NCI-H1417 (cell line): ENCODE measurements at regions not wholly inside any gene's neighbourhood (a gene's known extent, or its start where the extent isn't known, plus 50 kb on each side); places are given as distances from the start of the nearest gene placed in this dataset.

ENCODE experiments used
- DNase-seq, 3 experiments: peaks; one replicate each; lab custom pipeline; 2025; lab: John Stamatoyannopoulos, UW

- DNase-seq, result no peak
These were observed 1566.9 kb upstream of the TMEM132C start for GRCh38 chr12:126700096-126700495.

DNA sequence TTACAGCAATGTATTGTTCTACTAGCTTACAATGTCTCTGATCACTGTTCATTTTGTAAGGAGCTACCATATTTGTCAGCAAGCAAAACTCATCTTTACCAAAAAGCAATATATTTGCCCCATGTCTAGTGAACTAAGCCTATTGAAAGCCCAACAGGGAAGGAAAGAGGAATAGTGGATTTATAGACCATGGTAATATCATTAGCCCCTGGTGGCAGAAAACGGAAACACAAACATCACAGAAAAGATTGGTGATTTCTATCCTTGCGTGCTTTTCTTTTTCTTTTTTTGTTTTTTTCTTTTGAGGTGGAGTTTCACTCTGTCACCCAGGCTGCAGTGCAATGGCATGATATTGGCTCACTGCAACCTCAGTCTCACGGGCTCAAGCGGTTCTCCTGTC lies 1562.4 kb upstream of the TMEM132C start:
- DNase-seq, result no peak

DNA sequence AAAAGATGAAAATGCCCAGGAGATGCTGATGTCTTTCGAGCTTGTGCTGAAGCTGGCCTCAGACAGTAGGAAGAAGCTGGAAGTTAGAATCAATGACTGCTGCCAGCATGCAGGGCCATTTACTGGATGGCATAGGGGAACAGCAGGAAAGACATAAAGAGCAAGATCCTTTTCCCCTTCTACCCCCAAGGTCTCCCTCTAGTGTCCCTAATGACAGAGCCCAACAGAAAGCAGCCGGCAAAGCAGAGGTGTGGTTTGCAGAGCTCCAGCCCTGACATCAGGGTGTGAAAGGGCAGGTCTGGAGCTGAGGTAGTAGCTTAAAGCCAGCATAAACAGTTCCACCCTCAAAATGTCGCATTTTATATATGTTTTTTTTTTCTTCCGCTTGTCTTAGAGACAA lies 1560.7 kb upstream of the TMEM132C start:
- no peak for DNase-seq

DNA sequence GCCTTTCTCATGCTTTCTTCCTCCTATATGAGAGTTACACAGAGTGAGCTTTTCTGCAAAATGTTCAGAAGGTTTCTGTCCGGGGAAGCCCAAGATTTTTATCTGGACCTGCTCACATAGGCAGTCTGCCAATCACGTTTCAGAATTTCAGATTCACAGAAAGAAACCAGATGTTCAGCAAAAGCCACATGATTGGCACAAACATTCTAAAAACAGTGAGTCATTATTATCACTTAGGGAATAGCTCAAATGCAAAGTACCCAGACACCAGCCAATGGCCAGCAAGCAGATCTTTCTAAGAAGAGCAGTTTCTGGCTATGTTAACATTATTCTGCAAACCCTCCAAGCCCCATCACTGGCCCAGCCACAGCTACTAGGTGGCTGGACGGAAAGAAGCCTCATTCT lies 1558.5 kb upstream of the TMEM132C start:
- no peak for DNase-seq

DNA sequence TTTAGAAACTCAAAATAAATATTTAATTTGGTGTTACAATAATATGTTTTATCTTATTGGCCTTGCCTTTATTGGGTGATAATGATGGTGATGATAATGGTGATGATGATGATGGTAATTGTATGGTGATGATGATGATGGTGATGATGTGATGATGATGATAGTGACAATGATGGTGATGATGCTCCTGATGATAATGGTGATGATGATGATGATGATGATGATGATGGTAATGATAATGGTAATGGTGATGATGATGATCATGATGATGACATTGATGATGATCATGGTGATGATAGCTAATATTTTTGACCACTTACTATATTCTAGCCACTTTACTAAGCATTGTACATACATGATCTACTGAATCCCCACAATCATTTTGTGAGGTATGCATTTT lies 1548.6 kb upstream of the TMEM132C start:
- DNase-seq, result no peak

DNA sequence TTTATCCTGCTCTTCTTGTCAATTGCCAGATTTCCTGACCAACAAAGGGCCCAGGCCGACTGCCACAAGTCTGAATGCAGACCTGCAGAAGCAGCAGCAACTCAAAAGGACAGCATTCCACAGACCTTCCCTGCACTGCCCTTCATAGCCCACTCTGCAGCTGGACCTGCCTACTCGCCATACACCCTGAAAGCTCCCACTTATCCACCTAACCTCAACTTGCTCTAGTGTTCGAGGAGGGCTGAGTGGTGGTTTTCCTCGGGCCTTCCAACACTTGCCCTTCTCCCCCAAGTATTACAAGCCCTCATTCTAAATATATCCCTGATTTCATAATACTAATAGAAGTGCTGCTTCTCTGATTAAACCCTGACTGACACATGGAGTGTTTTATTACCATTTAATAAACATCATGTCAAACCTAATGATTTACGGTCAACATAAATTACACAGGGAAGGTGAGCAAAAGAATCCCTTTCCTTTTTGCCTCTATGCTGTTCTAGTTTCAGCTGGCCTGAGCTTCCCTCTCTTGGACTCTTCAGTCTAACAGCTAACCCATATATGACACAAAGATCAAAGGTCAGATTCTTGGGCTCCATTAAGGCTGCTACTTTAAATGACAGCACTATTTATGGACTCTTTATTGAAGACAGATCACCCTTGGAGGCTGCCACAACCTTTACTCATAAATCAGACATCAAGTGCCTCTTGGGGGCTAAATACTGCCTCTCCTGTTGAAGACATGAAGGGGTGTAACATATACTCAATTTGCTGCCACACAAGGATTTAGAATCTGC lies 1546.9 kb upstream of the TMEM132C start:
- peak in 1 of 3 experiments; percentile 29 for DNase-seq

- DNase-seq, result no peak
These were observed 1540.3 kb upstream of the TMEM132C start for GRCh38 chr12:126726481-126727217.

DNA sequence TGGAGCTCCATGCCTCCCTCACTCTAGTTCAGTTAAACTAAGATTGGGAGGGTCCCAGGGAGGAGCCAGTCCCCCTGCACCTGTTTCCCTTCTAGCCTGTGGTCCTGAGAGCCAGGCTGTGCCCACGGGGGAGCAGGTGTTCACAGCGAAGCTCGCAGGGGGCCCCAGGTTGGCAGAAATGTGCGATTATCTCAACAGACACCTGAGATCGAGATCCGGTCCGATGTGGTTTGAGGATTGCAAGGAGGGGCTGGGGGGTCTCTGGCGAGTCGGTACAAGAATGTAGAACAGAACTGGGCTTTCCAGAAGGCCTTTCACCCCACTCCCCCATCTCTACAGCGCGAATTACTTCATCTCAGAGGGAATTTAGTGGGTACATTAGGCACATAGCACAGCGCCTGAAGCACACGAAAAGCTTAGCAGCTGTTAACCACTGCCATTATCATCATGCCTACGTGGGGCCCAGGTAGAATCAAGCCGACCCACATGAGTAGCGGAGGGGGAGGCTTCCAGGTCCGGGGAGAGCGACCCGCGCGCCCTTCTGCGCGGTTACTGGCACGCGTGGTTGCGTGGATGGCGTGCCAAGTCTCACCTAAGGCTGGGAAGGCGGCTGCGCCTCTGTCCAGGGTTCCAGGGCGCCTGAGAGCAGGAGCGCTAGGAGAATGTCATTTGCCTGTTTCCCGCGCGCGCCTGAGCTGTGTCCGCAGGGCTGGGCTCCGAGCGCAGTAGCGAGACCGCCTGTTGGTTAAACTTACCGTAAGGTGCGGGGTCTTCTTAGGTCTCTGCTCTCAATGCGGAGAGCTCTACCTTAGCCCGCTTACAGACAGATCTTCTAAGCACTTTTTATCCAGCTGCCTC lies 1539.5 kb upstream of the TMEM132C start:
- DNase-seq, result no peak

GRCh38 chr12:126734296-126734695 lies 1532.7 kb upstream of the TMEM132C start:
- no peak for DNase-seq

- DNase-seq, result no peak
These were observed 1532.3 kb upstream of the TMEM132C start for GRCh38 chr12:126734710-126735109.

DNA sequence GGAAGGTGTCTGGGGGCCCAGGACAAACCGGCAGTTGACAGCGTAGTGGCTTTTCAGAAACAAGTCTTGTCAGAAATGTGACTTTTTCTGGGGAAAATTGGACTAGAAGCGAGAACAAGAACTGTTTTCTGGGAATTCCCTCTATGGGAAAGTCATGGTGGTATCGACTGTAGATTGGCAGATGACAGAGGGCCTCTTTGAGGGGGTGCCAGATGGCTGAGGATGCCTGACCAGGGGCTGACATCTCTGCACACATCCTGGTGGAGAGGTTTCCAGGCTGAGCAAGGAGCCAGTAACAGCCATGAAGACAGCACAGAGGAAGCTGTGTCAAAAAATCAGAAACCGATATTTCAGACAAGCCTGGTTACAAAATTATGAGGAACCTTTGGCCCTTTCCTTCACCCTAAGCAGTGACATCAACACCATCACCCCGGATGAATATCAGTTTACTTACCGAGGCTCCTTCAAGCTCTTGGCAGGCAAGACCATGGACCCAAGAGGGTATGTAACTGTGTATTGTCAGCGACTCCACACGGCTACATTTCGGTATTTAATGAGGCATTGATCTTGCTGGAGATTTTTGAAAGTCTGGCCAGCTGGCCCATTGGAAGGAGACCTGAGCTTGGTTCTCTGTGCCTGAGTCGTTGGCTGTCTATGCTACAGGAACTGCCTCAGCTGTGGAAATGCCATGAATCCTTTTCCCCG lies 1525.3 kb upstream of the TMEM132C start:
- DNase-seq, result no peak

DNA sequence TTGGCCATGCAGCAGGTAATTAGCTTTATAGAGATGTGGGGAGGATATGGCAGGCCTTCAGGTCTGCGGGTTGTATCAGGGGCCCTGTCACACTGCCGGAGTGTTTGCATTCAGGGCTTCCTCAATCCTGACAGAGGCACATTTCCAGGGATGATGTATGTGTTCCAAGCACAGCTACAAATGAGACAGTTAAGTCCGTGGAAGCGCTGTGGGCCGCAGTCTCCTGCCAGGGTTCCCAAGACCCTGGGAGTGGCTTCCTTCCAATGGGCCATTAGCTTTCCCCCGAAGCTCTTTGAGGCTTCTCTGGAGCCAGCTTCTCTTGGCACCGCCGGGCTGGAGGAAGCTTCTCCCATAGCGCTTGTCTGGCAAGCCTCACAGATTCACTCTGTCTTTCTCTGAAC lies 1524.7 kb upstream of the TMEM132C start:
- DNase-seq, result no peak

GRCh38 chr12:126747530-126748149 lies 1519.3 kb upstream of the TMEM132C start:
- DNase-seq, result peak in 2 of 3 experiments; percentile 8 to 37

- DNase-seq, result no peak
These were observed 1514.9 kb upstream of the TMEM132C start for GRCh38 chr12:126752021-126752420.

- DNase-seq, result no peak
These were observed 1509.6 kb upstream of the TMEM132C start for GRCh38 chr12:126757326-126757725.

- DNase-seq, result no peak
These were observed 1506.9 kb upstream of the TMEM132C start for GRCh38 chr12:126760092-126760491.

- no peak for DNase-seq
These were observed 1505.5 kb upstream of the TMEM132C start for GRCh38 chr12:126761420-126761819.

DNA sequence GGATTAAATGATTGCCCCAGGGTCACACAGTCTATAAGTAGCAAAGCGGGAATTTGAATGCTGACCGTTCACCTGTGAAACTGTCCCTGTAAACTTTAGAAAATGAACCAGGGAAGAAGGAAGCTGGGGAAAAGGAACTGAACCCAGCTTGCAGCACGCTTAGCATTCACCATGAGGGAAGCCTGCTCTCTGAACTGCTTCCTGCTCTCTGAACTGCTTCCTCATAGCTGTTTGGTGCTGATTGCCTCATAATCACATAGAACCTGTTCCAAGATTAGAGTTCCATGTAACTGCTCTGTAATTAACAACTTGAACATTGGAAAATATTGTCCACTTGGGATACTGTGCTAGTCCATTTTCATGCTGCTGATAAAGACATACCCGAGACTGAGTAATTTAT lies 1504.8 kb upstream of the TMEM132C start:
- no peak for DNase-seq

GRCh38 chr12:126763359-126763758 lies 1503.6 kb upstream of the TMEM132C start:
- no peak for DNase-seq

DNA sequence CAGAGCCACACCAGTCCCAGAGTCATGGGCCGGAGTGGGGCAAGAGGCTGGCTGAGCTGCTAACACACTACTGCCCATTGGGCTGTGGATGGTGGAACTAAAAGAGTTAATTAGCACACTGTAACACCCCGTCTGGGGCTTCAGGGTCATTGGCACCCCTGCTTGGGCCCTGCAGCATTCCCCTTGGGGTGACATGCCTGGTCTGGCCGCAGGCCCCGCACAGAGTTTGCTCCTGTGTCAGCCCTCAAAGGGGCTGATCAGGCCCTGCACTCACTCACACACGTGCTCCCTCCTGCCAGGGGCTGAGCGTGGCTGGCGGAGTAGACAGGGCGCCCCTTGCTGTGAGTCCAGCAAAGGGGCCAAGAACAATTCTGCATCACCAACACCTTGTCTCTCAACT lies 1499.6 kb upstream of the TMEM132C start:
- DNase-seq, result no peak

DNA sequence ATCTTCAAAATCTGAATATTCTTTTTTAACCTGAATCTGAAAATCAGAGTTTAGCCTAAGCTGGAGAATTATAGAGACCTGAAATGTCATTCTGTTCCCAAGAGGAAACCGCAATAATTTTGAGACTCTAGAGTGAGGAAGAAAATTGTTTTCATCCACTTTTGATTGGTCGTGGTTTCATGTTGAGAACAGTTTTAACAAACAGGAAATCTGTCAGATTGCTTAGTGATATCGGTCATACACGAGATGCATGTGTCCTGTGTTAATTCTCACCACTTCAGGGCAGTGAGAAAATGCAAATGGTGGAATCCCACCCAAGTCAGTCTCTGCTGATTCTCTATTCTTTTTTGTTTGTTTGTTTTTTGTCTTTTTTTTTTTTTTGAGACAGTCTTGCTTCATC lies 1498.5 kb upstream of the TMEM132C start:
- DNase-seq, result no peak
